Keratinocyte (primary cell): ENCODE measurements at regions not wholly inside any gene's neighbourhood (a gene's known extent, or its start where the extent isn't known, plus 50 kb on each side); places are given as distances from the start of the nearest gene placed in this dataset.

ENCODE experiments used
- CTCF ChIP-seq, 3 experiments: IDR thresholded peaks in 1 of 3; conservative IDR thresholded peaks in 1 of 3; optimal IDR thresholded peaks in 1 of 3; 2 replicates in 2 of 3; 3 replicates in 1 of 3; pipeline versions ENCODE3 to v1.5.1; 2011; ENCODE audit warnings: low read length in 3 of 3, mild to moderate bottlenecking in 3 of 3, moderate library complexity in 2 of 3, control low read depth in 1 of 3, inconsistent platforms in 1 of 3; ENCODE audit not compliant: insufficient read depth in 2 of 3; ENCODE audit errors: extremely low read depth in 1 of 3
- EZH2 ChIP-seq: IDR thresholded peaks from one replicate; pipeline ENCODE4 v1.6.1; 2012; ENCODE audit warnings: inconsistent platforms, mild to moderate bottlenecking, low read length, moderate library complexity

- TF ChIP-seq CTCF (optimal IDR thresholded peaks at IDR 0.05 in 1 of 3, IDR thresholded peaks at IDR 0.05 in 1 of 3, conservative IDR thresholded peaks at IDR 0.05 in 1 of 3; ENCODE audit: extremely low read depth in 1 of 3, insufficient read depth in 2 of 3, low read length in 3 of 3) (no peak), EZH2 (no peak)
Measured at GRCh38 chr4:60020389-60020788, 1179.7 kb upstream of the ADGRL3 start.
